H1 (cell line): ENCODE measurements at regions not wholly inside any gene's neighbourhood (a gene's known extent, or its start where the extent isn't known, plus 50 kb on each side); places are given as distances from the start of the nearest gene placed in this dataset.
"Not testable (repeated sequence)": the region's sequence is repeated elsewhere in the genome, so short reads cannot be mapped to it uniquely, and the experiment has no call there.

Source experiments
- CTCF ChIA-PET: fragments of 300-600 bp; sonication (Branson Sonifier 250); formaldehyde crosslinking; loops from one replicate; lab custom pipeline; 2021; ENCODE audit not compliant: partially characterized antibody; lab: Charles Lee
- POLR2A ChIA-PET: fragments of 300-600 bp; sonication (Branson Sonifier 250); formaldehyde crosslinking; loops from one replicate; lab custom pipeline; 2021; ENCODE audit warnings: inconsistent platforms; ENCODE audit not compliant: partially characterized antibody; lab: Charles Lee
- DNase-seq, 2 experiments: peaks; one replicate each; pipeline versions ENCODE4 v3.0.0 to v3.0.0-alpha.2; 2010 to 2022; ENCODE audit warnings: low spot score in 2 of 2, low read depth in 1 of 2, mixed read lengths in 1 of 2
- FAIRE-seq: peaks from 2 replicates; lab custom pipeline; 2011; peaks lifted over from hg19 to GRCh38; lab: Jason Lieb, UNC
- H2AFZ ChIP-seq: 2 replicates; pipeline ENCODE4 v1.8.1; 2012; ENCODE audit warnings: low read length, inconsistent platforms
- H2AK5ac ChIP-seq: 2 replicates; pipeline ENCODE4 v1.6.1; 2013; ENCODE audit warnings: low read depth, low read length
- H2BK120ac ChIP-seq: replicated peaks from 2 replicates; pipeline ENCODE3; 2013; ENCODE audit warnings: low read depth, low read length, inconsistent platforms
- H2BK12ac ChIP-seq: 2 replicates; pipeline ENCODE4 v1.6.1; 2013; ENCODE audit warnings: low read depth, low read length
- H2BK15ac ChIP-seq: 2 replicates; pipeline ENCODE4 v1.6.1; 2013; ENCODE audit warnings: low read length
- H2BK20ac ChIP-seq: 2 replicates; pipeline ENCODE4 v1.6.1; 2013; ENCODE audit warnings: low read length
- H2BK5ac ChIP-seq: 2 replicates; pipeline ENCODE4 v1.6.1; 2013; ENCODE audit warnings: low read depth, low read length
- H3K14ac ChIP-seq: 2 replicates; pipeline ENCODE4 v1.6.1; 2013; ENCODE audit warnings: inconsistent platforms; ENCODE audit not compliant: insufficient read length
- H3K18ac ChIP-seq: 2 replicates; pipeline ENCODE4 v1.6.1; 2013; ENCODE audit warnings: low read length; ENCODE audit errors: extremely low read depth
- H3K23ac ChIP-seq: 2 replicates; pipeline ENCODE4 v1.6.1; 2013; ENCODE audit warnings: inconsistent platforms; ENCODE audit not compliant: insufficient read length
- H3K23me2 ChIP-seq: 2 replicates; pipeline ENCODE4 v1.6.1; 2013; ENCODE audit warnings: low read depth, low read length
- H3K27ac ChIP-seq: 2 replicates; pipeline ENCODE4 v1.6.1; 2011; ENCODE audit warnings: low read depth, low read length, inconsistent platforms
- H3K27me3 ChIP-seq, 4 experiments: replicated peaks in 1 of 4; 1 replicate in 1 of 4; 2 replicates in 3 of 4; pipeline versions ENCODE4 v1.6.1 to v1.8.1; 2011 to 2013; ENCODE audit warnings: low read length in 3 of 4, mild to moderate bottlenecking in 3 of 4, inconsistent platforms in 2 of 4, mixed read lengths in 2 of 4, moderate library complexity in 1 of 4; ENCODE audit not compliant: control insufficient read depth in 3 of 4, insufficient read depth in 3 of 4; ENCODE audit errors: extremely low read depth in 1 of 4
- H3K36me3 ChIP-seq, 4 experiments: 2 replicates each; pipeline versions ENCODE4 v1.6.1 to v1.8.1; 2011 to 2013; ENCODE audit warnings: mild to moderate bottlenecking in 4 of 4, low read length in 3 of 4, moderate library complexity in 2 of 4, control low read depth in 1 of 4, inconsistent platforms in 1 of 4; ENCODE audit not compliant: insufficient read depth in 4 of 4, control insufficient read depth in 2 of 4
- H3K4ac ChIP-seq: replicated peaks from 2 replicates; pipeline ENCODE3; 2013; ENCODE audit warnings: low read length, low read depth, mixed read lengths, inconsistent platforms; ENCODE audit not compliant: insufficient read length
- H3K4me1 ChIP-seq, 4 experiments: replicated peaks in 1 of 4; 1 replicate in 1 of 4; 2 replicates in 3 of 4; pipeline versions ENCODE4 v1.6.1 to v1.8.1; 2011 to 2013; ENCODE audit warnings: low read length in 3 of 4, inconsistent platforms in 2 of 4, mixed read lengths in 1 of 4; ENCODE audit not compliant: insufficient read depth in 4 of 4, control insufficient read depth in 3 of 4
- H3K4me2 ChIP-seq, 2 experiments: 2 replicates each; pipeline versions ENCODE4 v1.6.1 to v1.8.1; 2011 to 2013; ENCODE audit warnings: low read depth in 2 of 2, low read length in 2 of 2, control low read depth in 1 of 2, inconsistent platforms in 1 of 2, mild to moderate bottlenecking in 1 of 2; ENCODE audit not compliant: insufficient read depth in 1 of 2
- H3K4me3 ChIP-seq, 4 experiments: fragments of 200-600, 300-600 bp in 1 of 4; sonication (generic), shearing (Covaris generic), sonication (Bioruptor Twin) in 1 of 4; 2 replicates each; pipeline versions ENCODE4 v1.5.1 to v1.8.1; 2011 to 2016; ENCODE audit warnings: low read length in 4 of 4, low read depth in 3 of 4, control low read depth in 2 of 4, inconsistent platforms in 2 of 4, mild to moderate bottlenecking in 2 of 4, mixed read lengths in 1 of 4, moderate library complexity in 1 of 4; ENCODE audit not compliant: insufficient read depth in 2 of 4; ENCODE audit errors: extremely low read depth in 1 of 4
- H3K56ac ChIP-seq: replicated peaks from 2 replicates; pipeline ENCODE3; 2013; ENCODE audit warnings: low read depth, mild to moderate bottlenecking, mixed read lengths, low read length, inconsistent platforms; ENCODE audit not compliant: insufficient read length
- H3K79me1 ChIP-seq: 2 replicates; pipeline ENCODE4 v1.6.1; 2013; ENCODE audit warnings: low read depth, low read length, control low read depth
- H3K79me2 ChIP-seq, 2 experiments: 2 replicates each; pipeline versions ENCODE4 v1.6.1 to v1.8.1; 2012 to 2013; ENCODE audit warnings: low read length in 2 of 2, mild to moderate bottlenecking in 2 of 2, inconsistent platforms in 1 of 2; ENCODE audit not compliant: insufficient read depth in 2 of 2, control insufficient read depth in 1 of 2
- H3K9ac ChIP-seq, 4 experiments: replicated peaks in 1 of 4; 1 replicate in 1 of 4; 2 replicates in 3 of 4; pipeline versions ENCODE4 v1.6.1 to v1.8.1; 2011 to 2013; ENCODE audit warnings: low read depth in 3 of 4, low read length in 3 of 4, control low read depth in 2 of 4, mild to moderate bottlenecking in 2 of 4, moderate library complexity in 2 of 4, inconsistent platforms in 1 of 4; ENCODE audit errors: extremely low read depth in 1 of 4
- H3K9me3 ChIP-seq, 2 experiments: 2 replicates each; pipeline versions ENCODE4 v1.6.1 to v1.8.1; 2012 to 2013; ENCODE audit warnings: mild to moderate bottlenecking in 2 of 2, moderate library complexity in 2 of 2, control low read depth in 1 of 2, inconsistent platforms in 1 of 2, low read depth in 1 of 2, low read length in 1 of 2, mixed read lengths in 1 of 2; ENCODE audit not compliant: insufficient read depth in 2 of 2
- H4K20me1 ChIP-seq, 2 experiments: replicated peaks in 1 of 2; 2 replicates each; pipeline versions ENCODE3 to v1.8.1; 2011 to 2013; ENCODE audit warnings: inconsistent platforms in 2 of 2, low read length in 2 of 2, mild to moderate bottlenecking in 1 of 2; ENCODE audit not compliant: insufficient read depth in 2 of 2, control insufficient read depth in 1 of 2
- H4K5ac ChIP-seq: 2 replicates; pipeline ENCODE4 v1.6.1; 2013; ENCODE audit warnings: low read length, low read depth, mixed read lengths, inconsistent platforms; ENCODE audit not compliant: insufficient read length
- H4K8ac ChIP-seq: 2 replicates; pipeline ENCODE4 v1.8.0; 2013; ENCODE audit warnings: mild to moderate bottlenecking, moderate library complexity, low read length, inconsistent platforms; ENCODE audit not compliant: insufficient read depth; ENCODE audit errors: extremely low read depth
- H4K91ac ChIP-seq: replicated peaks from 2 replicates; pipeline ENCODE3; 2013; ENCODE audit warnings: low read length, mixed read lengths, inconsistent platforms; ENCODE audit not compliant: insufficient read length
- BACH1 ChIP-seq: IDR thresholded peaks from 2 replicates; pipeline ENCODE4 v1.6.1; 2012; ENCODE audit warnings: low read length, improper control_type of control experiment
- POU5F1 ChIP-seq: IDR thresholded peaks from 2 replicates; pipeline ENCODE4 v1.6.1; 2011; ENCODE audit warnings: low read depth, mild to moderate bottlenecking, low read length, moderate library complexity
- WGBS, 2 experiments: shearing (Covaris generic) in 1 of 2; methylation state at CpG; one replicate each; pipeline versions ENCODE4 v1.1.6 to v1.1.7; 2013 to 2015; ENCODE audit warnings: low lambda C conversion rate in 2 of 2, mixed read lengths in 2 of 2, inconsistent platforms in 1 of 2, low coverage in 1 of 2, missing lambda C conversion rate in 1 of 2; ENCODE audit not compliant: insufficient replicate concordance in 2 of 2, insufficient coverage in 1 of 2, insufficient read length in 1 of 2; ENCODE audit errors: extremely low coverage in 1 of 2, missing lambda C conversion rate in 1 of 2; 5-methylcytosine and 5-hydroxymethylcytosine counted together
- TF ChIP-seq, protein P1 (sequence below): IDR thresholded peaks from 2 replicates; pipeline ENCODE4 v1.6.1; 2011; ENCODE audit warnings: low read depth, mild to moderate bottlenecking, low read length; ENCODE audit not compliant: insufficient read depth

- TF ChIP-seq POU5F1 (no peak), BACH1 (no peak)
- TF ChIP-seq, protein P1, sequence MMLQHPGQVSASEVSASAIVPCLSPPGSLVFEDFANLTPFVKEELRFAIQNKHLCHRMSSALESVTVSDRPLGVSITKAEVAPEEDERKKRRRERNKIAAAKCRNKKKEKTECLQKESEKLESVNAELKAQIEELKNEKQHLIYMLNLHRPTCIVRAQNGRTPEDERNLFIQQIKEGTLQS: no peak
- TF ChIP-seq, all 59 proteins: peak for 0
These were observed 279.0 kb downstream of the MATN1 start (continued) for GRCh38 chr1:30444401-30444800.

- H2BK20ac ChIP-seq, H3K23ac ChIP-seq, H3K27ac ChIP-seq, H2BK5ac ChIP-seq, H2BK15ac ChIP-seq, H4K91ac ChIP-seq, H3K56ac ChIP-seq, H3K4ac ChIP-seq, H3K79me1 ChIP-seq, H2AFZ ChIP-seq, POLR2A ChIA-PET, H3K4me1 ChIP-seq, H3K4me2 ChIP-seq, H4K5ac ChIP-seq, H3K23me2 ChIP-seq, H3K36me3 ChIP-seq, H4K8ac ChIP-seq, H2BK120ac ChIP-seq, H4K20me1 ChIP-seq, FAIRE-seq, H3K9ac ChIP-seq, H2AK5ac ChIP-seq, H2BK12ac ChIP-seq, H3K4me3 ChIP-seq, H3K27me3 ChIP-seq, H3K79me2 ChIP-seq, H3K18ac ChIP-seq, H3K14ac ChIP-seq: not testable (repeated sequence)
- peaks cover 11 to 17% of the 10 kb centered on the region in 2 experiments; a peak in 2 of 4 replicates for H3K9me3 ChIP-seq
- peak in 1 of 2 experiments; percentile 13 for DNase-seq
- CTCF ChIA-PET: interaction anchor here (0.6 kb wide), 2 partner anchors 184 to 315 kb away, joined by 3 read pairs; no protein-coding TSS in a partner anchor
- WGBS, 2 experiments: 92% methylated on average over 9 of the region's 9 CpGs; no CpG with 5 or more reads in 1 of the 2 experiments
These were observed 285.1 kb downstream of the MATN1 start for GRCh38 chr1:30438274-30438673.
